Stomach smooth muscle (tissue), 2 donors: ENCODE measurements at regions not wholly inside any gene's neighbourhood (a gene's known extent, or its start where the extent isn't known, plus 50 kb on each side); places are given as distances from the start of the nearest gene placed in this dataset.
"Not testable (repeated sequence)": the region's sequence is repeated elsewhere in the genome, so short reads cannot be mapped to it uniquely, and the experiment has no call there.

Source experiments
- H3K27ac ChIP-seq: one replicate; pipeline ENCODE4 v1.7.0; 2013; ENCODE audit warnings: mild to moderate bottlenecking, low read length, inconsistent platforms
- H3K27me3 ChIP-seq, 2 donors: one replicate each; pipeline ENCODE4 v1.7.0; 2013; ENCODE audit warnings: low read length in 2 of 2; ENCODE audit not compliant: insufficient read depth in 2 of 2, control insufficient read depth in 1 of 2
- H3K36me3 ChIP-seq, 2 donors: one replicate each; pipeline ENCODE4 v1.7.0; 2013; ENCODE audit warnings: low read length in 2 of 2; ENCODE audit not compliant: control insufficient read depth in 2 of 2, insufficient read depth in 2 of 2
- H3K4me1 ChIP-seq: one replicate; pipeline ENCODE4 v1.7.0; 2013; ENCODE audit warnings: low read length; ENCODE audit not compliant: control insufficient read depth, insufficient read depth
- H3K4me3 ChIP-seq, 2 donors: one replicate each; pipeline ENCODE4 v1.7.0; 2013; ENCODE audit warnings: low read length in 2 of 2
- H3K9ac ChIP-seq, 2 donors: one replicate each; pipeline ENCODE4 v1.7.0; 2013; ENCODE audit warnings: low read length in 2 of 2, mild to moderate bottlenecking in 1 of 2
- H3K9me3 ChIP-seq, 2 donors: one replicate each; pipeline ENCODE4 v1.7.0; 2013; ENCODE audit warnings: low read length in 2 of 2; ENCODE audit not compliant: control insufficient read depth in 2 of 2
- donor health status: healthy.
- donor health status: Pancreatic carcinoma.

DNA sequence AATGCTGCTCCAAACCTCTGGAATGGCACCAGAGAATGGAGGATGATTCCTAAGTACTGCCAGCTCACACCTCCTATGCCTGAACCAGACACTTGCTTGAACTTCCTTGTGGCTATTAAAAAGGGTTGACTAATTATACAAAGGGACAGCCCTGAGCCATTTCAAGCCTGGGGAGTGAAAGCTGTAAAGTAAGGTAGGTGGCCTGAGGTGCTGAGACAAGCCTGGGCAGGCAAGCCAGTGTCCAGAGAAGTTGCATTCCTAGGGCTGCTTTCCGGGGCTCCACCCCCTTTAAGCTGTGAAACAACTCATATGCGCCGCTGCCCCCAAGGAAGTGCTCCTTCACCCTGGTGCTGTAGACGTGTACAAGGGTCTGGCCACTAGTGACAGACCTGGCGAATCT lies 79.9 kb upstream of the SLC1A3 start:
- Histone ChIP-seq H3K36me3 (no peaks in the 10 kb centered on the region), H3K4me3 (no peak overlapping the region), H3K27me3 (no peaks in the 10 kb centered on the region), H3K27ac (no peak overlapping the region), H3K4me1 (peaks cover 5% of the 10 kb centered on the region), H3K9ac (no peak overlapping the region), H3K9me3 (no peaks in the 10 kb centered on the region)

DNA sequence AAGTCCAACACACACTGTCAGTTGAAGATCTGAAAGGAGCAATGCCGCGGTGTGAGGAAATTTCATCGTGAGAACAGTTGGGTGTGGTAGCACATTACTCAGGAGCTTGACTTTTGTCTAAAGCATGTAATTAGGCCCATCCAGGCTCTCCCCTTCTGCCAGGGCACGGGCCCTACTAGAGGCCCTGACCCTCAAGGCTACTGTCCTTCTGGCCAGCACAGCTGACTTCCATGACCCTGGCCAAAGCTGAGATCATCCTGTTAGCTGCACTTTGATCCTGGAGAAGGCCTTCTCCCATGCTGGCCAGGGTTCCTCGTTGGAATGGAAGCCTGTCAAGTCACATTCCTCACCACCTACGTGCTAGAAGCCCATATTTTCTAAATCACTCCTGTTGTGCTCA lies 77.8 kb upstream of the SLC1A3 start:
- Histone ChIP-seq H3K36me3 (no peaks in the 10 kb centered on the region), H3K4me1 (no peaks in the 10 kb centered on the region), H3K4me3 (no peak overlapping the region), H3K27me3 (no peaks in the 10 kb centered on the region), H3K9ac (no peak overlapping the region), H3K9me3 (no peaks in the 10 kb centered on the region), H3K27ac (no peak overlapping the region)

GRCh38 chr5:36529142-36529541 lies 77.3 kb upstream of the SLC1A3 start:
- no peak overlapping the region for H3K9ac ChIP-seq
- no peaks in the 10 kb centered on the region for H3K36me3 ChIP-seq
- H3K4me3 ChIP-seq: no peak overlapping the region
- H3K27me3 ChIP-seq: no peaks in the 10 kb centered on the region
- H3K27ac ChIP-seq: no peak overlapping the region
- no peaks in the 10 kb centered on the region for H3K4me1 ChIP-seq
- no peaks in the 10 kb centered on the region for H3K9me3 ChIP-seq

GRCh38 chr5:36530215-36530614 lies 76.2 kb upstream of the SLC1A3 start:
- H3K36me3 ChIP-seq: no peaks in the 10 kb centered on the region
- no peaks in the 10 kb centered on the region for H3K4me1 ChIP-seq
- no peak overlapping the region for H3K27ac ChIP-seq
- H3K4me3 ChIP-seq: no peak overlapping the region
- no peaks in the 10 kb centered on the region for H3K9me3 ChIP-seq
- H3K9ac ChIP-seq: no peak overlapping the region
- H3K27me3 ChIP-seq: no peaks in the 10 kb centered on the region

DNA sequence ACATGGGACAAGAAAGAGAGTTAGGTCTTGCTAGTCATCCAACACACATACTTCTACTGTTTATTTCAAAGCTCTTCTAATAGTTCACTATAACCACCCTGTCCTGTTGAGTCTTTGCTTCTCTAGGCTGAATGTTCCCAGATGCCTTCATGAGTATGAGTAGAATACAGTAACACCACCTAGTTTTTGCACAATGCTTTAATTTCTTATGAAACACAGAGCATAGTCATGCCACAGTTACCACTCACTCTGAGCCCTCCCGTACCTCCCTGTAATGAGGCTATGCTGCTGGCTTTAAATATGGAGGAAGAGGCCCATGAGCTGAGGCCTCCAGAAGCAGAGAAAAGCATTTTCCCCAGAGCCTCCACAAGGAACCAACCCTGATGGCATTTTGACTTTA lies 75.0 kb upstream of the SLC1A3 start:
- H3K36me3 ChIP-seq: no peaks in the 10 kb centered on the region
- H3K9ac ChIP-seq: no peak overlapping the region
- no peaks in the 10 kb centered on the region for H3K4me1 ChIP-seq
- H3K4me3 ChIP-seq: no peak overlapping the region
- H3K9me3 ChIP-seq: no peaks in the 10 kb centered on the region
- H3K27me3 ChIP-seq: no peaks in the 10 kb centered on the region
- no peak overlapping the region for H3K27ac ChIP-seq

- Histone ChIP-seq H3K9ac (no peak overlapping the region), H3K4me3 (no peak overlapping the region), H3K4me1 (no peaks in the 10 kb centered on the region), H3K9me3 (no peaks in the 10 kb centered on the region), H3K27ac (no peak overlapping the region), H3K27me3 (no peaks in the 10 kb centered on the region), H3K36me3 (no peaks in the 10 kb centered on the region)
Observed at GRCh38 chr5:36535378-36535777, 71.0 kb upstream of the SLC1A3 start.

GRCh38 chr5:36535859-36536615 lies 70.4 kb upstream of the SLC1A3 start:
- Histone ChIP-seq H3K36me3 (no peaks in the 10 kb centered on the region), H3K27ac (no peak overlapping the region), H3K4me1 (no peaks in the 10 kb centered on the region), H3K9me3 (no peaks in the 10 kb centered on the region), H3K9ac (no peak overlapping the region), H3K27me3 (no peaks in the 10 kb centered on the region), H3K4me3 (no peak overlapping the region)

- no peaks in the 10 kb centered on the region for H3K36me3 ChIP-seq
- H3K9ac ChIP-seq: no peak overlapping the region
- no peaks in the 10 kb centered on the region for H3K4me1 ChIP-seq
- no peak overlapping the region for H3K4me3 ChIP-seq
- H3K27ac ChIP-seq: no peak overlapping the region
- no peaks in the 10 kb centered on the region for H3K27me3 ChIP-seq
- no peaks in the 10 kb centered on the region for H3K9me3 ChIP-seq
Observed at GRCh38 chr5:36536616-36537005, 69.8 kb upstream of the SLC1A3 start.

DNA sequence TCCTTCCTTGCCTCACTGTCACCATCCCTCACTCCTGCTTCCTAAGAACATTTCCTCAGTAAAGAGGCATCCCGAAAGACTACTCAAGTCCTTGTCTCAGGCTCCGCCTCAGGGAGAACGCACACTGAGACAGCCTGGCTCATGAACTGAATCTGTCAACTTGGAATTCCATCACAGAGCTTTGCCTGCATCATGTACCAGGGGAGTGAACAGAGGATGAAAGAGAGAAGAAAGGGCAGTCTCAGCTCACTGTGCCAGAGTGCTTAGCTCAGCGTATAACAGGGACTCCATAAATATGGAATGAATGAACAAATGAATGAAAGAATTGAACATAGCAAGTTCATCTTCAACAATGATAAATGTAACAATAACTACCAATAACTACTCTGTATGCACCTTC lies 68.7 kb upstream of the SLC1A3 start:
- Histone ChIP-seq H3K9ac (no peak overlapping the region), H3K27me3 (no peaks in the 10 kb centered on the region), H3K36me3 (no peaks in the 10 kb centered on the region), H3K4me1 (no peaks in the 10 kb centered on the region), H3K27ac (no peak overlapping the region), H3K4me3 (no peak overlapping the region), H3K9me3 (no peaks in the 10 kb centered on the region)

DNA sequence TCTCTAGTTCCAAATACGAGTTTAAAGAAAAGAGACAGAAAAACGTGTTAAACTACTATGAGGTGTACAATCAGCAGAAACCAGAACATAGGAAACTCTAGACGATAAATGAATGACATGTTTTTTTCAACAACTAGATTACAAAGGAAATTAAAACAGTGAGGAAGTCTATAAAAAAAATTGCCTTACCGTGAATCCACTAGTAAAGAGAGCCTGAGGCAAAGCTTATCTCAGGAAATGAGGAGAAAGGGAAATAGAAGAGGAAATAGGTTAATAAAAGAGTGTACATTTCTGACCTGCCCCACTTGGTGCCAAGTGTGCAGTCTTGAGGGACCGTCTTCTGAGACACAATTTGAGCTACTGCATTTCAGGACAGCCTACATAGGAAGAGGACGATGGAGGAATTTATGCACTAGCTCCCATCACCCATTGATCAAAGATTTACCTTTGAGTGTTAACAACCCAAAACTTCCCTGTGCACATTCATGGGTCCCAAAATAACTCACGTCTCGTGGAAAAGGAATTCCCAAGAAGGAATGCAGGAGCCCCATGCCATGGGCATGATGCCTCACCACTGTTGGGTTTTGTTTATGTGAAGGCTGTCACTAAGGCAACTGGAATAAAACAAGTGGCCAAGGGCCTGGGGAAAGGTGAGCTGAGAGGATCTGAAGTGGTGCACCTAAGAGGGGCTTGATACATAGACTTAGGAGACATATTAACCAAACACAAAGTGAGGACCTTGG lies 53.6 kb upstream of the SLC1A3 start:
- Histone ChIP-seq H3K27ac (no peak overlapping the region), H3K4me3 (no peak overlapping the region), H3K36me3 (no peaks in the 10 kb centered on the region), H3K9me3 (no peaks in the 10 kb centered on the region), H3K4me1 (no peaks in the 10 kb centered on the region), H3K9ac (no peak overlapping the region), H3K27me3 (no peaks in the 10 kb centered on the region)

DNA sequence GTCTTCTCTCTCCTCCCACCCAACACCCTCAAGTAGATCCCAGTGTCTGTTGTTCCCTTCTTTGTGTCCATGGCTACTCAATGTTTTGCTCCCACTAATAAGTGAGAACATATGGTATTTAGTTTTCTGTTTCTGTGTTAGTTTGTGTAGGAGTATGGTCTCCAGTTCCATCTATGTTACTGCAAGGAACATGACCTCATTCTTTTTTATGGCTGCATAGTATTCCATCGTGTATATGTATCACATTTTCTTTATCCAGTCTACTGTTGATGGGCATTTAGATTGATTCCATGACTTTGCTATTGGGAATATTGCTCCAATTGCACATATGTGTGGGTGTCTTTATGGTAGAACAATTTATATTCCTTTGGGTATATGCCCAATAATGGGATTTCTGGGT lies 51.4 kb upstream of the SLC1A3 start:
- not testable (repeated sequence) for H3K9me3 ChIP-seq, H3K27ac ChIP-seq, H3K4me1 ChIP-seq, H3K4me3 ChIP-seq, H3K36me3 ChIP-seq, H3K27me3 ChIP-seq, H3K9ac ChIP-seq
